Uterus (tissue), 2 donors: ENCODE measurements at regions not wholly inside any gene's neighbourhood (a gene's known extent, or its start where the extent isn't known, plus 50 kb on each side); places are given as distances from the start of the nearest gene placed in this dataset.

Experiments used
- POLR2A ChIP-seq, 2 donors: fragments of 450-650 bp; IDR thresholded peaks; one replicate each; pipeline ENCODE4 v1.6.1; 2016; ENCODE audit warnings: antibody characterized with exemption in 2 of 2, mild to moderate bottlenecking in 1 of 2, moderate library complexity in 1 of 2
- TF ChIP-seq, protein P1 (sequence below), 4 experiments: fragments of 200-600 bp in 2 of 4; fragments of 450-650 bp in 2 of 4; sonication (generic) in 2 of 4; IDR thresholded peaks; one replicate each; pipeline ENCODE4 v1.5.1; 2016 to 2019; ENCODE audit warnings: antibody characterized with exemption in 4 of 4, mild to moderate bottlenecking in 2 of 4, moderate library complexity in 1 of 4

- TF ChIP-seq, protein P1, sequence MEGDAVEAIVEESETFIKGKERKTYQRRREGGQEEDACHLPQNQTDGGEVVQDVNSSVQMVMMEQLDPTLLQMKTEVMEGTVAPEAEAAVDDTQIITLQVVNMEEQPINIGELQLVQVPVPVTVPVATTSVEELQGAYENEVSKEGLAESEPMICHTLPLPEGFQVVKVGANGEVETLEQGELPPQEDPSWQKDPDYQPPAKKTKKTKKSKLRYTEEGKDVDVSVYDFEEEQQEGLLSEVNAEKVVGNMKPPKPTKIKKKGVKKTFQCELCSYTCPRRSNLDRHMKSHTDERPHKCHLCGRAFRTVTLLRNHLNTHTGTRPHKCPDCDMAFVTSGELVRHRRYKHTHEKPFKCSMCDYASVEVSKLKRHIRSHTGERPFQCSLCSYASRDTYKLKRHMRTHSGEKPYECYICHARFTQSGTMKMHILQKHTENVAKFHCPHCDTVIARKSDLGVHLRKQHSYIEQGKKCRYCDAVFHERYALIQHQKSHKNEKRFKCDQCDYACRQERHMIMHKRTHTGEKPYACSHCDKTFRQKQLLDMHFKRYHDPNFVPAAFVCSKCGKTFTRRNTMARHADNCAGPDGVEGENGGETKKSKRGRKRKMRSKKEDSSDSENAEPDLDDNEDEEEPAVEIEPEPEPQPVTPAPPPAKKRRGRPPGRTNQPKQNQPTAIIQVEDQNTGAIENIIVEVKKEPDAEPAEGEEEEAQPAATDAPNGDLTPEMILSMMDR (IDR thresholded peaks at IDR 0.05) = no peak
- TF ChIP-seq POLR2A (IDR thresholded peaks at IDR 0.05) = no peak
Observed at GRCh38 chr11:94715225-94715624, 52.9 kb upstream of the AMOTL1 start.
